ENCODE measurements at regions not wholly inside any gene's neighbourhood (a gene's known extent, or its start where the extent isn't known, plus 50 kb on each side); places are given as distances from the start of the nearest gene placed in this dataset.

- no peaks in the 10 kb centered on the region for H3K36me3 ChIP-seq (ENCODE audit: insufficient read depth in 1 of 2, low read depth in 1 of 2)
- WGBS, 3 donors: 64 to 71% (median 66%) methylated on average over 2 of the region's 2 CpGs
- no peaks in the 10 kb centered on the region for H3K9me3 ChIP-seq
- H3K27ac ChIP-seq: no peak overlapping the region
- no peak for ATAC-seq
- intact Hi-C loops (cut with DNase I): no loop called here
- TF ChIP-seq CTCF (IDR thresholded peaks at IDR 0.05): no peak
- no peaks in the 10 kb centered on the region for H3K4me1 ChIP-seq
- no peak overlapping the region for H3K4me3 ChIP-seq
- no peak for DNase-seq
- H3K27me3 ChIP-seq (ENCODE audit: insufficient read depth in 3 of 3, low read length in 2 of 3): no peaks in the 10 kb centered on the region
These were observed 384.4 kb downstream of the CDC14C start for GRCh38 chr7:49308787-49309186.

GRCh38 chr7:49320083-49320482 is 395.7 kb downstream of the CDC14C start:
- intact Hi-C loops (cut with DNase I): no loop called here
- DNase-seq (no peak), ATAC-seq (no peak)
- no peak for TF ChIP-seq CTCF (IDR thresholded peaks at IDR 0.05)
- Histone ChIP-seq H3K4me1 (no peaks in the 10 kb centered on the region), H3K9me3 (no peaks in the 10 kb centered on the region), H3K4me3 (no peak overlapping the region), H3K27me3 (ENCODE audit: insufficient read depth in 3 of 3, low read length in 2 of 3) (peaks cover 0 to 2% (median 0%) of the 10 kb centered on the region in 3 donors), H3K36me3 (ENCODE audit: insufficient read depth in 1 of 2, low read depth in 1 of 2) (no peaks in the 10 kb centered on the region), H3K27ac (no peak overlapping the region)
- WGBS, 3 donors: 73 to 84% (median 77%) methylated on average over 4 of the region's 4 CpGs

- H3K27me3 ChIP-seq (ENCODE audit: insufficient read depth in 3 of 3, low read length in 2 of 3): peaks cover 0 to 2% (median 0%) of the 10 kb centered on the region in 3 donors
- H3K36me3 ChIP-seq (ENCODE audit: insufficient read depth in 1 of 2, low read depth in 1 of 2): no peaks in the 10 kb centered on the region
- no peak overlapping the region for H3K4me3 ChIP-seq
- WGBS, 3 donors: 79 to 94% (median 83%) methylated on average over 1 of the region's 1 CpG
- H3K4me1 ChIP-seq: no peaks in the 10 kb centered on the region
- TF ChIP-seq CTCF (IDR thresholded peaks at IDR 0.05): no peak
- ATAC-seq (no peak), DNase-seq (no peak)
- intact Hi-C loops (cut with DNase I): no loop called here
- H3K27ac ChIP-seq: no peak overlapping the region
- no peaks in the 10 kb centered on the region for H3K9me3 ChIP-seq
These were observed 397.5 kb downstream of the CDC14C start for GRCh38 chr7:49321843-49322242.

GRCh38 chr7:49322476-49322875 is 398.1 kb downstream of the CDC14C start:
- Histone ChIP-seq H3K9me3 (no peaks in the 10 kb centered on the region), H3K27me3 (ENCODE audit: insufficient read depth in 3 of 3, low read length in 2 of 3) (peaks cover 0 to 2% (median 0%) of the 10 kb centered on the region in 3 donors), H3K4me3 (no peak overlapping the region), H3K4me1 (no peaks in the 10 kb centered on the region), H3K36me3 (ENCODE audit: insufficient read depth in 1 of 2, low read depth in 1 of 2) (no peaks in the 10 kb centered on the region), H3K27ac (no peak overlapping the region)
- TF ChIP-seq CTCF (IDR thresholded peaks at IDR 0.05): no peak
- DNase-seq (no peak), ATAC-seq (no peak)
- intact Hi-C loops (cut with DNase I): no loop called here

- no peak overlapping the region for H3K4me3 ChIP-seq
- no peaks in the 10 kb centered on the region for H3K4me1 ChIP-seq
- DNase-seq (no peak), ATAC-seq (no peak)
- TF ChIP-seq CTCF (IDR thresholded peaks at IDR 0.05): no peak
- H3K9me3 ChIP-seq: no peaks in the 10 kb centered on the region
- no peaks in the 10 kb centered on the region for H3K36me3 ChIP-seq (ENCODE audit: insufficient read depth in 1 of 2, low read depth in 1 of 2)
- WGBS, 3 donors: 66 to 74% (median 66%) methylated on average over 3 of the region's 3 CpGs
- H3K27me3 ChIP-seq (ENCODE audit: insufficient read depth in 3 of 3, low read length in 2 of 3): peaks cover 0 to 2% (median 0%) of the 10 kb centered on the region in 3 donors
- no peak overlapping the region for H3K27ac ChIP-seq
- intact Hi-C loops (cut with DNase I): no loop called here
These were observed 399.7 kb downstream of the CDC14C start for GRCh38 chr7:49324040-49324439.

All from psoas muscle (tissue), 7 donors.